ENCODE measurements at regions not wholly inside any gene's neighbourhood (a gene's known extent, or its start where the extent isn't known, plus 50 kb on each side); places are given as distances from the start of the nearest gene placed in this dataset.

- intact Hi-C loops (cut with DNase I), result no loop called here
- Histone ChIP-seq H3K27ac (no peak overlapping the region), H3K4me3 (no peak overlapping the region), H3K36me3 (no peaks in the 10 kb centered on the region), H3K4me1 (no peaks in the 10 kb centered on the region), H3K9me3 (no peaks in the 10 kb centered on the region), H3K27me3 (peaks cover 24% of the 10 kb centered on the region)
- DNase-seq (no peak), ATAC-seq (no peak)
- TF ChIP-seq CTCF (IDR thresholded peaks at IDR 0.05), result no peak
These were observed 385.9 kb downstream of the MIAT start for GRCh38 chr22:27043262-27043661.

DNA sequence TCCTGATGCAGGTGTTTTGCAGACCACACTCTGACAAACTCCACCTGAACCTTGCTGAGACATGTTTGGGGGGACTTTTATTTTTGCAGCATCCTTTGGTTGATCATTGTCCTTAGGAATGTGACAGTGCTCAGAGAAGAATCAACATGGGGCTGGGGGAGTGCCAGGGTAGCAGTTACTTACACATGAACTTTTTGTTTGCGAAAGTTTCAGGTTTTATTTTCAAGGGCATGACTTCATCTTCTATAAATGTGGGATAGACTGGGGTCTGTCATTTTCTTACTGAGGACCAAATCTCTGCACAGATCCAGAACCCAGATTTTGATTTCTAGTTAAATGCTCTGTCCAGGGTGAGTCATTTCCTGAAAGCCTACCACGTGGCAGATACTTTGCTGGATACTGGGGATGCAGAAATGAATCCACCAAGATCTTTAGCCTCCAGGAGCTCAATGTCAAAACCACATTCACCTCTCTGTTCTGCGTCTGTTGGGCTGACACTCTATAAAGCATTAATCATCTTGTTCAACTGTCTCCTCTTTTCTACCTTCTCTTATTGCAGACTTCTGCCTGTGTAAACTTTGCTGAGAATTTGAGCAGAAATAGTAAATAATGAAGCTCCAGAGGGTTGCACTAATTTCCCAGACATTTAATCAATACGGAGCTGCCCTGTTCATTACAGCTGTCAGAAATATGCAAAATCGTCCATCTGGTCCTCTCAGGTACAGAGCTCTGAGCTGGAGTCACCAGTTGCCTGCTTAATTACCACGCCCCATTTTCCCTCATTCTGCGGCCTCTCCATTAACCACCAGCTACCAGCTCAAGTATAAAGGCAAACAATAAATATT, 387.9 kb downstream of the MIAT start:
- no peak overlapping the region for H3K27ac ChIP-seq
- H3K36me3 ChIP-seq, result no peaks in the 10 kb centered on the region
- no peak for ATAC-seq
- H3K27me3 ChIP-seq, result peaks cover 17% of the 10 kb centered on the region
- TF ChIP-seq CTCF (IDR thresholded peaks at IDR 0.05), result no peak
- H3K9me3 ChIP-seq, result no peaks in the 10 kb centered on the region
- intact Hi-C loops (cut with DNase I), result no loop called here
- H3K4me1 ChIP-seq, result no peaks in the 10 kb centered on the region
- H3K4me3 ChIP-seq, result no peak overlapping the region
- no peak for DNase-seq

DNA sequence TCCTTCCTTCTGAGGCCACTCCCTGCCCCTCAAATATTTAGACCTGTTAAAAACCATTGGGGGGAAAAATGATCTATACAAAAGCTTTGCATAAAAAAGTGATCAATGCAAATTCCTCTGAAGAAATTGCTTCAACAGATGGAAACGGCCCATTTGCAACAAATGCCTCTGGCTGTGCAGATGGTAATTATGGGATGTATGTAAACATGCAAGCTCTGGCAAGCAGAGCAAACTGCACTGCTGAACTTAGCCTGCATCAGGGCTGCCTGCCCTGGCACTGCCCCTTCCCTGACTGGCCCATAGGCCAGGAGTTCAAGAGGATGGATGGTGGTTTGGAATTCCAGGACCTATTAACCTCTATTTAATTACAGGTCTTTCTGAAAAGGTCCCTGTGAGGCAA, 388.7 kb downstream of the MIAT start:
- no peak for TF ChIP-seq CTCF (IDR thresholded peaks at IDR 0.05)
- H3K27ac ChIP-seq, result no peak overlapping the region
- peaks cover 12% of the 10 kb centered on the region for H3K27me3 ChIP-seq
- intact Hi-C loops (cut with DNase I), result no loop called here
- no peaks in the 10 kb centered on the region for H3K9me3 ChIP-seq
- H3K4me1 ChIP-seq, result no peaks in the 10 kb centered on the region
- DNase-seq (no peak), ATAC-seq (no peak)
- no peaks in the 10 kb centered on the region for H3K36me3 ChIP-seq
- no peak overlapping the region for H3K4me3 ChIP-seq

DNA sequence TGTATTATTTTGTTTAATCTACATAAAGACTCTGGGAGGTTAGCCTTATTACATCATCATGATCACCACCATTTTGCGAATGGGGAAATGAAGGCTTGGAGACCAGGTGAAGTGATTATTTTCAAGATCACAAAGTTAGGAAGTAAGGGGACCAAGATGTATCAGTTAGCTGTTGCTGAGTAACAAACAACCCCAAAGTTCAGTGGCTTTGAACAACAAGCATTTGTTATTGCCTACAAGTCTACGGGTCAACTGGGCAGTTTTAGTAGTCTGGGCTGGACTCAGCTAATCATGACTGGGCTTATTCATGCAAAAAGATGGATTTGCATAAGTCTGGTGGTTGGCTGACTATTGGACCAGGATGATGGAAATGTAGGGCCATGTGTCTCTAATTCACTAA, 389.2 kb downstream of the MIAT start:
- Histone ChIP-seq H3K27me3 (peaks cover 11% of the 10 kb centered on the region), H3K27ac (no peak overlapping the region)

DNA sequence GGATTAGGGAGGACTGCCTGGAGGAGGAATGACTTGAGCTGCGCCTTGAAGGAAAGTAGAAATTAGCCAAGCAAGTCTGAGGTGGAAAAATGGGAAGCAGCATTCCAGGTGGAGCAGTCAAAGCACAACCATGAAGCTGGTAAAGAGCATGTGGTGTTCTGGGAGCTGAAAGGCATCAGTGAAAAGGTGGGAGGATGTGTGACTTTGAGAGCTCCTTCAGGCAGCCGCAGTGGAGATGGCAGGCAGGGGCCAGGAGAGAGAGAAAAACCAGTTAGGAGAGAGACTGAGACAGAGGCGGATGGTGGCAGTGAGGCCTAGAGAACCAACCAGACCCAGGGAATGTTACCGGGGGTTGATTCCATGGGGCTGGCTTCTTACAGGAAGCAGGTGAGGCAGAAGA, 393.4 kb downstream of the MIAT start:
- Histone ChIP-seq H3K4me1 (no peaks in the 10 kb centered on the region), H3K27me3 (no peaks in the 10 kb centered on the region), H3K4me3 (no peak overlapping the region), H3K9me3 (no peaks in the 10 kb centered on the region), H3K27ac (no peak overlapping the region), H3K36me3 (no peaks in the 10 kb centered on the region)
- no peak for DNase-seq
- TF ChIP-seq CTCF (IDR thresholded peaks at IDR 0.05), result no peak
- intact Hi-C loops (cut with DNase I), result no loop called here
- ATAC-seq, result no peak

More for the DNA sequence above, 389.2 kb downstream of the MIAT start:
- Histone ChIP-seq H3K9me3 (no peaks in the 10 kb centered on the region), H3K4me3 (no peak overlapping the region), H3K4me1 (no peaks in the 10 kb centered on the region), H3K36me3 (no peaks in the 10 kb centered on the region)
- intact Hi-C loops (cut with DNase I), result no loop called here
- TF ChIP-seq CTCF (IDR thresholded peaks at IDR 0.05), result no peak
- ATAC-seq (no peak), DNase-seq (no peak)
